PC-3 (cell line): ENCODE measurements at regions not wholly inside any gene's neighbourhood (a gene's known extent, or its start where the extent isn't known, plus 50 kb on each side); places are given as distances from the start of the nearest gene placed in this dataset.

Experiments used
- ATAC-seq: fragments of 200-7000 bp; cut with Tn5 transposase; 2 replicates; pipeline ENCODE4 v1.9.1; 2020; ENCODE audit warnings: mild to moderate bottlenecking, moderate library complexity
- BruUV-seq: library from RNA; stranded (reverse); fragments of 400-500 nt; replicated peaks from 2 replicates; lab custom pipeline; 2021; lab: Mats Ljungman, UMichigan
- CTCF ChIA-PET: fragments of 300-600 bp; sonication (Branson Sonifier 250); formaldehyde crosslinking; loops from one replicate; lab custom pipeline; 2022; ENCODE audit warnings: antibody characterized with exemption; lab: Charles Lee
- POLR2A ChIA-PET: fragments of 300-600 bp; sonication (Branson Sonifier 250); formaldehyde crosslinking; loops from one replicate; lab custom pipeline; 2022; ENCODE audit warnings: antibody characterized with exemption; ENCODE audit not compliant: unreplicated experiment; lab: Charles Lee
- DNase-seq: peaks from one replicate; pipeline ENCODE4 v3.0.0-alpha.2; 2015
- H2AFZ ChIP-seq: fragments of 300-600 bp; sonication (generic); 2 replicates; pipeline ENCODE4 v1.6.0; 2016; ENCODE audit warnings: antibody characterized with exemption, low read length
- H3F3A ChIP-seq: fragments of 300-600 bp; sonication (generic); one replicate; pipeline ENCODE4 v1.6.0; 2017; ENCODE audit warnings: antibody characterized with exemption, low read length, control low read depth, mild to moderate bottlenecking; ENCODE audit not compliant: unreplicated experiment
- H3K27ac ChIP-seq: fragments of 300-600 bp; sonication (generic); 2 replicates; pipeline ENCODE4 v1.5.1; 2016; ENCODE audit warnings: mild to moderate bottlenecking, low read length
- H3K27me3 ChIP-seq: fragments of 300-600 bp; sonication (generic); 2 replicates; pipeline ENCODE4 v1.6.1; 2016; ENCODE audit warnings: low read length, mixed read lengths
- H3K36me3 ChIP-seq: fragments of 300-600 bp; sonication (generic); 2 replicates; pipeline ENCODE4 v1.6.1; 2016; ENCODE audit warnings: low read depth, mixed run types, low read length, mixed read lengths
- H3K4me1 ChIP-seq: fragments of 300-600 bp; sonication (generic); 2 replicates; pipeline ENCODE4 v1.5.1; 2016; ENCODE audit warnings: low read length; ENCODE audit not compliant: insufficient read depth
- H3K4me2 ChIP-seq: fragments of 300-600 bp; sonication (generic); 2 replicates; pipeline ENCODE4 v1.6.0; 2016; ENCODE audit warnings: low read length
- H3K4me3 ChIP-seq: fragments of 300-600 bp; sonication (generic); 2 replicates; pipeline ENCODE4 v1.5.1; 2016; ENCODE audit warnings: mild to moderate bottlenecking, low read length, mixed read lengths
- H3K79me2 ChIP-seq: fragments of 300-600 bp; sonication (generic); 2 replicates; pipeline ENCODE4 v1.6.1; 2017; ENCODE audit warnings: low read length, mixed read lengths
- H3K9ac ChIP-seq: fragments of 300-600 bp; sonication (generic); 2 replicates; pipeline ENCODE4 v1.6.0; 2016; ENCODE audit warnings: mild to moderate bottlenecking, low read length
- H3K9me2 ChIP-seq: fragments of 300-600 bp; sonication (generic); replicated peaks from 2 replicates; pipeline ENCODE4 v1.6.1; 2016; ENCODE audit warnings: mixed run types, low read length, mixed read lengths
- H3K9me3 ChIP-seq: fragments of 300-600 bp; sonication (generic); 2 replicates; pipeline ENCODE4 v1.6.1; 2016; ENCODE audit warnings: low read length, mixed read lengths
- H4K20me1 ChIP-seq: fragments of 300-600 bp; sonication (generic); 2 replicates; pipeline ENCODE4 v1.6.1; 2016; ENCODE audit warnings: low read length, mixed read lengths
- EZH2 ChIP-seq: fragments of 300-600 bp; sonication (generic); IDR thresholded peaks from one replicate; pipeline ENCODE4 v1.6.1; 2017; ENCODE audit warnings: antibody characterized with exemption, mild to moderate bottlenecking, low read length; ENCODE audit not compliant: unreplicated experiment
- EZH2phosphoT487 ChIP-seq: fragments of 300-600 bp; sonication (generic); IDR thresholded peaks from 2 replicates; pipeline ENCODE4 v1.6.1; 2018; ENCODE audit warnings: mild to moderate bottlenecking, antibody characterized with exemption, low read length, borderline replicate concordance
- intact Hi-C: fragments of 100-400 bp; cut with micrococcal nuclease; formaldehyde crosslinking; loops from 2 replicates; pipeline ENCODE4 v1.9.0; 2023
- TF ChIP-seq, protein P1 (sequence below): fragments of 300-600 bp; sonication (generic); conservative IDR thresholded peaks from 2 replicates; pipeline ENCODE4 v1.5.1; 2017; ENCODE audit warnings: antibody characterized with exemption, low read depth, mild to moderate bottlenecking, low read length

DNA sequence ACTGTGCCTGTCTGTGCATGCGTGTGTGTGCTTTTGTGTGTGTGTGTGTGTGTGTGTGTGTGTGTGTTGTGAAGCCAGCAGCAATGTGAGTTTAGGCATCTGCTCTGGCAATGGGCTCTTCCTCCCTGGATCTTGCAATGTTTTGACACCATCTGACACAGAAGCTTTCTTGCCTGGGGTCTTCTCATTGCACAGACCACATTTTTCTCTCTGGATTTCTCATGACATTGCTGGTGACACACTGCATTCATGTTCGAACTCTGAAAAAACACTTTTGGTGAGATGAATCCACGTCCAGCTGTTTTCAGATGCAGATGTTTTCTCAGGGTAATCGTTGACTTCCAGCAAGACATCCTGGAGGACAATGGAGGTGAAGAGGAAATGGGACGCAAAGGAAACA lies 63.0 kb upstream of the FZD8 start:
- Histone ChIP-seq H3K4me2 (no peak overlapping the region), H3K4me1 (no peaks in the 10 kb centered on the region), H3K9me2 (no peaks in the 10 kb centered on the region), H3K36me3 (no peaks in the 10 kb centered on the region), H3F3A (no peaks in the 10 kb centered on the region), H2AFZ (no peak overlapping the region), H3K27ac (no peak overlapping the region), H3K9me3 (0 out of 2 replicates have a peak, but pooled peaks cover 9% of the 10 kb centered on the region), H3K27me3 (no peaks in the 10 kb centered on the region), H4K20me1 (no peaks in the 10 kb centered on the region), H3K79me2 (no peaks in the 10 kb centered on the region), H3K4me3 (no peak overlapping the region), H3K9ac (no peak overlapping the region)
- ATAC-seq (no peak), DNase-seq (no peak)
- intact Hi-C loops: no loop called here
- ChIA-PET CTCF (no interaction called here), POLR2A (no interaction called here)
- no peak for TF ChIP-seq EZH2phosphoT487
- TF ChIP-seq, protein P1, sequence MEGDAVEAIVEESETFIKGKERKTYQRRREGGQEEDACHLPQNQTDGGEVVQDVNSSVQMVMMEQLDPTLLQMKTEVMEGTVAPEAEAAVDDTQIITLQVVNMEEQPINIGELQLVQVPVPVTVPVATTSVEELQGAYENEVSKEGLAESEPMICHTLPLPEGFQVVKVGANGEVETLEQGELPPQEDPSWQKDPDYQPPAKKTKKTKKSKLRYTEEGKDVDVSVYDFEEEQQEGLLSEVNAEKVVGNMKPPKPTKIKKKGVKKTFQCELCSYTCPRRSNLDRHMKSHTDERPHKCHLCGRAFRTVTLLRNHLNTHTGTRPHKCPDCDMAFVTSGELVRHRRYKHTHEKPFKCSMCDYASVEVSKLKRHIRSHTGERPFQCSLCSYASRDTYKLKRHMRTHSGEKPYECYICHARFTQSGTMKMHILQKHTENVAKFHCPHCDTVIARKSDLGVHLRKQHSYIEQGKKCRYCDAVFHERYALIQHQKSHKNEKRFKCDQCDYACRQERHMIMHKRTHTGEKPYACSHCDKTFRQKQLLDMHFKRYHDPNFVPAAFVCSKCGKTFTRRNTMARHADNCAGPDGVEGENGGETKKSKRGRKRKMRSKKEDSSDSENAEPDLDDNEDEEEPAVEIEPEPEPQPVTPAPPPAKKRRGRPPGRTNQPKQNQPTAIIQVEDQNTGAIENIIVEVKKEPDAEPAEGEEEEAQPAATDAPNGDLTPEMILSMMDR: no peak
- TF ChIP-seq EZH2: no peak
- BruUV-seq: no TSS peak

DNA sequence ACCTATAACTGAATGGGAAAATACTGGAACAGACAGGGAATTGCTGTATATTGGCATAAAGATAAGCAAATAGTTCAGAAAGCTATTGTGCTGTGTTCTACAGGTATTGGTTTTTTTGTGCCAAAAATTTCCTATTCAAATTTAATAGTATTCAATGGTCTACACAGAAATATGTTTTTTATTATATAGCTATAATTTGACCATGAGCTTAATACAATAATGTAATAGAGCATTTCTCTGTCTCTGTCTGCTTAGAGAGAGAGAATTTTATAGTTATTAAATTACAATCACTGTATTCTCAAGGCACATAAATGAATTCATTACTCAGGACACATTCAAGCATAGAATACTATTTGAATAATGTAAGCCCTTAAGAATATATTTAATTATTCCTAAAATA lies 62.3 kb upstream of the FZD8 start:
- intact Hi-C loops: no loop called here
- H3K27me3 ChIP-seq: no peaks in the 10 kb centered on the region
- POLR2A ChIA-PET: no interaction called here
- DNase-seq (no peak), ATAC-seq (no peak)
- no peak overlapping the region for H3K4me2 ChIP-seq
- H3K4me1 ChIP-seq: no peaks in the 10 kb centered on the region
- H3K36me3 ChIP-seq: no peaks in the 10 kb centered on the region
- no peak overlapping the region for H3K9ac ChIP-seq
- H3K9me3 ChIP-seq: 0 out of 2 replicates have a peak, but pooled peaks cover 9% of the 10 kb centered on the region
- H3K4me3 ChIP-seq: no peak overlapping the region
- no peaks in the 10 kb centered on the region for H4K20me1 ChIP-seq
- no peak overlapping the region for H3K27ac ChIP-seq
- CTCF ChIA-PET: no interaction called here
- H3K79me2 ChIP-seq: no peaks in the 10 kb centered on the region
- H3K9me2 ChIP-seq: no peaks in the 10 kb centered on the region
- TF ChIP-seq, protein P1: no peak
- TF ChIP-seq EZH2: no peak
- TF ChIP-seq EZH2phosphoT487: no peak
- no TSS peak for BruUV-seq
- H3F3A ChIP-seq: no peaks in the 10 kb centered on the region
- no peak overlapping the region for H2AFZ ChIP-seq

DNA sequence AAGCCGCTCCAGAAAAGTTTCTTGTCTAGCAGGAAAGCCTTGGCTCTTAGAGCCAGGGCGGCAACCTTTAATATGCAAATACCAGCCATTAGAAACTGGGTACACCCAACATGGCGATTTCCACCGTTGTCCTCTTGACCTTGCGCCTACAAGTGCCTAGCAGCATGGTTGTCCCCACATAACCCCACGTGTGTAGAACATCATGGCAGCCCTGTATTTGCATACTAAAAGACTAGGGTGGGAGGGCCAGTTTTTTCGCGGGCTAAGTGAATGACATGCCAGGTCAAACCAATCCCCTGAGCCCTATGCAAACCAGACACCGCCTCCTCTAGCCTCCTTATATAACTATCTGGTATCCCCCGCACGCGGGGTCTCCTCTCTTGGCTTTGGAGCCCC lies 58.4 kb upstream of the FZD8 start:
- H3K27ac ChIP-seq: no peak overlapping the region
- no peak overlapping the region for H3K4me2 ChIP-seq
- no peak overlapping the region for H3K4me3 ChIP-seq
- ChIA-PET POLR2A (no interaction called here), CTCF (no interaction called here)
- H3K36me3 ChIP-seq: no peaks in the 10 kb centered on the region
- no peak for DNase-seq
- H3K9me3 ChIP-seq: no peaks in the 10 kb centered on the region
- peaks cover 6% of the 10 kb centered on the region for H3K4me1 ChIP-seq
- H4K20me1 ChIP-seq: no peaks in the 10 kb centered on the region
- H3K9ac ChIP-seq: no peak overlapping the region
- intact Hi-C loops: no loop called here
- H3F3A ChIP-seq: no peaks in the 10 kb centered on the region
- no peak for ATAC-seq
- H2AFZ ChIP-seq: no peak overlapping the region
- H3K79me2 ChIP-seq: no peaks in the 10 kb centered on the region
- TF ChIP-seq EZH2 (no peak), EZH2phosphoT487 (no peak)
- TF ChIP-seq, protein P1: no peak
- BruUV-seq: no TSS peak
- H3K9me2 ChIP-seq: no peaks in the 10 kb centered on the region
- H3K27me3 ChIP-seq: no peaks in the 10 kb centered on the region
